ENCODE measurements at regions not wholly inside any gene's neighbourhood (a gene's known extent, or its start where the extent isn't known, plus 50 kb on each side); places are given as distances from the start of the nearest gene placed in this dataset.

DNA sequence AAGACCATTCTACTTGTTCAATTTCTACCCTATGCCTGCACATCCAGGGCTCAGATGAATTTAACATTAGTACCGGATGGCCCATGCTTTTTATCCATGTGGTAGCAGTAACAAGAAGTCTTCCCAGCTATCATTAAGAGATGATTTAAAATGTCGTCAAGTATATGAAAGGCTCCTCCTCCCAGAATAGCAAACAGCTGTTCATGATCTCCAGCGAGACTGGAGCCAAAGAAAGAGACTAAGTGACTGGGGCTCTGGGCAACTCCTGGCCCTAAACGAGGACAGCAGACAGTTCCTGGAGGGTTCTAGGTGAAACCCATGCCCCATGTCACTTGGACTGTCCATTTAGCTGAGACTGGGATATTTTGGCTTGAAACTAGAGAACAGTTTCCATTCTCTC is 160.8 kb downstream of the CDC5L start:
- H3K9ac ChIP-seq (ENCODE audit: low read depth, low read length, poor library complexity, severe bottlenecking) = no peak overlapping the region
- H3K79me2 ChIP-seq (ENCODE audit: insufficient read depth, low read length) = no peaks in the 10 kb centered on the region
- no peaks in the 10 kb centered on the region for H3K4me1 ChIP-seq (ENCODE audit: insufficient read depth, low read length, poor library complexity, severe bottlenecking)
- no peak overlapping the region for H3K4me2 ChIP-seq (ENCODE audit: low read depth, low read length, poor library complexity, severe bottlenecking)
- H4K20me1 ChIP-seq (ENCODE audit: insufficient read depth, low read length, poor library complexity, severe bottlenecking) = no peaks in the 10 kb centered on the region
- H3K9me2 ChIP-seq (replicated peaks; ENCODE audit: low read depth, low read length) = no peaks in the 10 kb centered on the region
- no peak for TF ChIP-seq EZH2phosphoT487 (IDR thresholded peaks at IDR 0.05; ENCODE audit: borderline replicate concordance)
- TF ChIP-seq, protein P1, sequence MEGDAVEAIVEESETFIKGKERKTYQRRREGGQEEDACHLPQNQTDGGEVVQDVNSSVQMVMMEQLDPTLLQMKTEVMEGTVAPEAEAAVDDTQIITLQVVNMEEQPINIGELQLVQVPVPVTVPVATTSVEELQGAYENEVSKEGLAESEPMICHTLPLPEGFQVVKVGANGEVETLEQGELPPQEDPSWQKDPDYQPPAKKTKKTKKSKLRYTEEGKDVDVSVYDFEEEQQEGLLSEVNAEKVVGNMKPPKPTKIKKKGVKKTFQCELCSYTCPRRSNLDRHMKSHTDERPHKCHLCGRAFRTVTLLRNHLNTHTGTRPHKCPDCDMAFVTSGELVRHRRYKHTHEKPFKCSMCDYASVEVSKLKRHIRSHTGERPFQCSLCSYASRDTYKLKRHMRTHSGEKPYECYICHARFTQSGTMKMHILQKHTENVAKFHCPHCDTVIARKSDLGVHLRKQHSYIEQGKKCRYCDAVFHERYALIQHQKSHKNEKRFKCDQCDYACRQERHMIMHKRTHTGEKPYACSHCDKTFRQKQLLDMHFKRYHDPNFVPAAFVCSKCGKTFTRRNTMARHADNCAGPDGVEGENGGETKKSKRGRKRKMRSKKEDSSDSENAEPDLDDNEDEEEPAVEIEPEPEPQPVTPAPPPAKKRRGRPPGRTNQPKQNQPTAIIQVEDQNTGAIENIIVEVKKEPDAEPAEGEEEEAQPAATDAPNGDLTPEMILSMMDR (conservative IDR thresholded peaks at IDR 0.05; ENCODE audit: low read length) = no peak
- H3K4me3 ChIP-seq (ENCODE audit: low read length, poor library complexity, severe bottlenecking) = no peak overlapping the region
- H3K9me3 ChIP-seq (ENCODE audit: insufficient read depth, low read depth, low read length) = no peaks in the 10 kb centered on the region
- no peaks in the 10 kb centered on the region for H3K27me3 ChIP-seq (ENCODE audit: insufficient read depth, low read length, poor library complexity, severe bottlenecking)
- no peaks in the 10 kb centered on the region for H3F3A ChIP-seq (ENCODE audit: low read depth)
- no peak overlapping the region for H2AFZ ChIP-seq (ENCODE audit: low read length)
- H3K36me3 ChIP-seq (ENCODE audit: insufficient read depth, low read length) = no peaks in the 10 kb centered on the region

DNA sequence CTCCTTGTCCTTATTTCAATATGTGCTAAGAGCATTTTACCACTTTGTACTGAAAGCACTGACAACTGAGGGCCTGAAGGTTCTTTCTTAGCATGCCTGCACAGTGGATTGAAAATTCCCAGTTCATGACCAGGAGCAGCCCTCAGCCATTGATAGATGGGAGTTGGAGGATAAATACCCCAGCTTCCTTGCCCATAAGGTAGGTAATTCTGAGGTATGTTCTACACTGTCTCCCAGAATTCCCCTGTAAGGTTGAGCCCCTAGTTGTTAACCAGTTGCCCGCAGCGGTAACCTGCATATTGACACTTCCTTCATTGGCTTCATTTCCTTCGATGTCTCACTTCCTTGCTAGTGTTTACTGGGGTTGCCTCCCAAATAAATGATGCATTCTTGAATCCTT is 162.0 kb downstream of the CDC5L start:
- Histone ChIP-seq H2AFZ (ENCODE audit: low read length) (no peak overlapping the region), H3K9me3 (ENCODE audit: insufficient read depth, low read depth, low read length) (no peaks in the 10 kb centered on the region), H3K4me2 (ENCODE audit: low read depth, low read length, poor library complexity, severe bottlenecking) (no peak overlapping the region), H4K20me1 (ENCODE audit: insufficient read depth, low read length, poor library complexity, severe bottlenecking) (no peaks in the 10 kb centered on the region), H3K4me1 (ENCODE audit: insufficient read depth, low read length, poor library complexity, severe bottlenecking) (no peaks in the 10 kb centered on the region), H3F3A (ENCODE audit: low read depth) (no peaks in the 10 kb centered on the region), H3K27me3 (ENCODE audit: insufficient read depth, low read length, poor library complexity, severe bottlenecking) (no peaks in the 10 kb centered on the region), H3K4me3 (ENCODE audit: low read length, poor library complexity, severe bottlenecking) (no peak overlapping the region), H3K36me3 (ENCODE audit: insufficient read depth, low read length) (no peaks in the 10 kb centered on the region), H3K9ac (ENCODE audit: low read depth, low read length, poor library complexity, severe bottlenecking) (no peak overlapping the region), H3K79me2 (ENCODE audit: insufficient read depth, low read length) (no peaks in the 10 kb centered on the region), H3K9me2 (replicated peaks; ENCODE audit: low read depth, low read length) (no peaks in the 10 kb centered on the region)
- no peak for TF ChIP-seq EZH2phosphoT487 (IDR thresholded peaks at IDR 0.05; ENCODE audit: borderline replicate concordance)
- TF ChIP-seq, protein P1 (conservative IDR thresholded peaks at IDR 0.05; ENCODE audit: low read length) = no peak

DNA sequence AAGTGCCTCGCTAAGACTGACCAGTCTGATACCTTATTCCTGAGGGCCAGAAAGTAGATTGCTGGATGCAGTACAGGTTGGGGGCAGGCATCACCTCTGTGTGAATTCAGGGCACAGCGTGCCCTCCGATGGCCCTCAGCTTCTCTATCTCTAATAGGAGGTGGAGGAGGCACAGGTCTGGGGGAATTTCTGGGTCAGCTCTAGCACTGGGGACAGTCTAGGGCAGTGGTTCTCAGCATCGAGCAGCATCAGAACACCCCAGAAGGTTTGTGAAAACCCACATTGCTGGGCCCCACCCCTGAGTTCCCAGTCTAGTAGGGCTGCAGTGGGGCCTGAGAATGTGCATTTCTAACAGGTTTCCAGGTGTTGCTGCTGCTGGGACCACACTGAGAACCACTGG is 166.7 kb downstream of the CDC5L start:
- no peaks in the 10 kb centered on the region for H3K79me2 ChIP-seq (ENCODE audit: insufficient read depth, low read length)
- H3K9me2 ChIP-seq (replicated peaks; ENCODE audit: low read depth, low read length) = no peaks in the 10 kb centered on the region
- H3K36me3 ChIP-seq (ENCODE audit: insufficient read depth, low read length) = no peaks in the 10 kb centered on the region
- H3F3A ChIP-seq (ENCODE audit: low read depth) = no peaks in the 10 kb centered on the region
- H2AFZ ChIP-seq (ENCODE audit: low read length) = no peak overlapping the region
- H3K9me3 ChIP-seq (ENCODE audit: insufficient read depth, low read depth, low read length) = no peaks in the 10 kb centered on the region
- H3K4me3 ChIP-seq (ENCODE audit: low read length, poor library complexity, severe bottlenecking) = no peak overlapping the region
- H3K4me2 ChIP-seq (ENCODE audit: low read depth, low read length, poor library complexity, severe bottlenecking) = no peak overlapping the region
- no peaks in the 10 kb centered on the region for H4K20me1 ChIP-seq (ENCODE audit: insufficient read depth, low read length, poor library complexity, severe bottlenecking)
- H3K27me3 ChIP-seq (ENCODE audit: insufficient read depth, low read length, poor library complexity, severe bottlenecking) = no peaks in the 10 kb centered on the region
- no peak for TF ChIP-seq EZH2phosphoT487 (IDR thresholded peaks at IDR 0.05; ENCODE audit: borderline replicate concordance)
- TF ChIP-seq, protein P1 (conservative IDR thresholded peaks at IDR 0.05; ENCODE audit: low read length) = no peak
- H3K4me1 ChIP-seq (ENCODE audit: insufficient read depth, low read length, poor library complexity, severe bottlenecking) = no peaks in the 10 kb centered on the region
- H3K9ac ChIP-seq (ENCODE audit: low read depth, low read length, poor library complexity, severe bottlenecking) = no peak overlapping the region

Data from Loucy (cell line).